GM12878 (cell line): ENCODE measurements at regions not wholly inside any gene's neighbourhood (a gene's known extent, or its start where the extent isn't known, plus 50 kb on each side); places are given as distances from the start of the nearest gene placed in this dataset.

Experiments
- ATAC-seq: fragments of 200-7000 bp; cut with Tn5 transposase; 3 replicates; pipeline ENCODE4 v1.9.1; 2020; ENCODE audit warnings: mild to moderate bottlenecking, moderate library complexity
- BruUV-seq: library from RNA; stranded (reverse); fragments of 400-500 nt; replicated peaks from 2 replicates; lab custom pipeline; 2021; lab: Mats Ljungman, UMichigan
- CTCF ChIA-PET: fragments of 300-600 bp; sonication (Branson Sonifier 250); formaldehyde crosslinking; extraction: SDS; loops from one replicate; lab custom pipeline; 2021; ENCODE audit warnings: inconsistent platforms; lab: Yijun Ruan, JAX
- POLR2A ChIA-PET: fragments of 350-600 bp; formaldehyde crosslinking; extraction: SDS; loops from one replicate; lab custom pipeline; 2021; ENCODE audit warnings: inconsistent platforms; lab: Charles Lee
- RAD21 ChIA-PET: fragments of 300-600 bp; sonication (Branson Sonifier 250); formaldehyde crosslinking; loops from one replicate; lab custom pipeline; 2023; ENCODE audit warnings: antibody characterized with exemption; ENCODE audit not compliant: unreplicated experiment; lab: Charles Lee
- SMC1A ChIA-PET: fragments of 300-600 bp; sonication (Branson Sonifier 250); formaldehyde crosslinking; loops from one replicate; lab custom pipeline; 2023; ENCODE audit not compliant: unreplicated experiment, uncharacterized antibody; lab: Charles Lee
- DNase-seq: peaks from one replicate; pipeline ENCODE4 v3.0.0-alpha.2; 2011; ENCODE audit warnings: low read depth, low spot score
- FAIRE-seq: peaks from 3 replicates; lab custom pipeline; 2011; peaks lifted over from hg19 to GRCh38; lab: Jason Lieb, UNC
- H2AFZ ChIP-seq: 2 replicates; pipeline ENCODE4 v1.6.0; 2011; ENCODE audit warnings: low read depth, low read length, control low read depth; ENCODE audit not compliant: control insufficient read depth
- H3K27ac ChIP-seq: 2 replicates; pipeline ENCODE4 v1.5.1; 2011; ENCODE audit warnings: control low read depth; ENCODE audit not compliant: control insufficient read depth, insufficient read depth
- H3K27me3 ChIP-seq, 2 experiments: replicated peaks in 1 of 2; 2 replicates each; pipeline versions ENCODE4 v1.6.0 to v1.6.1; 2011; ENCODE audit warnings: low read length in 1 of 2; ENCODE audit not compliant: control insufficient read depth in 2 of 2, insufficient read depth in 2 of 2
- H3K36me3 ChIP-seq, 2 experiments: 2 replicates each; pipeline ENCODE4 v1.5.1; 2011; ENCODE audit warnings: low read length in 1 of 2; ENCODE audit not compliant: control insufficient read depth in 2 of 2, insufficient read depth in 2 of 2
- H3K4me1 ChIP-seq: 2 replicates; pipeline ENCODE4 v1.6.1; 2011; ENCODE audit warnings: mild to moderate bottlenecking, low read length, moderate library complexity, mixed read lengths; ENCODE audit not compliant: control insufficient read depth, insufficient read depth
- H3K4me2 ChIP-seq: 2 replicates; pipeline ENCODE4 v1.6.0; 2011; ENCODE audit warnings: control low read depth; ENCODE audit not compliant: control insufficient read depth, insufficient read depth
- H3K4me3 ChIP-seq: fragments of 200-600 bp; sonication (generic); 2 replicates; pipeline ENCODE4 v1.5.1; 2016
- H3K79me2 ChIP-seq: 2 replicates; pipeline ENCODE4 v1.6.0; 2011; ENCODE audit warnings: low read length; ENCODE audit not compliant: control insufficient read depth, insufficient read depth
- H3K9ac ChIP-seq: 2 replicates; pipeline ENCODE4 v1.8.0; 2011; ENCODE audit warnings: low read length, control low read depth, mixed read lengths; ENCODE audit not compliant: control insufficient read depth, insufficient read depth
- H3K9me3 ChIP-seq: replicated peaks from 3 replicates; pipeline ENCODE4 v1.5.1; 2011; ENCODE audit warnings: mild to moderate bottlenecking, low read length; ENCODE audit not compliant: control insufficient read depth, insufficient read depth
- H4K20me1 ChIP-seq: 2 replicates; pipeline ENCODE4 v1.6.0; 2011; ENCODE audit not compliant: control insufficient read depth, insufficient read depth
- CREM ChIP-seq: IDR thresholded peaks from 2 replicates; pipeline ENCODE4 v1.6.1; 2014; ENCODE audit warnings: antibody characterized with exemption, low read depth
- EGR1 ChIP-seq, 2 experiments: IDR thresholded peaks; 1 replicate in 1 of 2; 2 replicates in 1 of 2; pipeline ENCODE4 v1.6.1; 2011 to 2012; ENCODE audit warnings: low read depth in 2 of 2, low read length in 2 of 2, borderline replicate concordance in 1 of 2, mild to moderate bottlenecking in 1 of 2, moderate library complexity in 1 of 2
- FOXK2 ChIP-seq: fragments of 450-650 bp; IDR thresholded peaks from 2 replicates; pipeline ENCODE4 v1.6.1; 2017; ENCODE audit warnings: mild to moderate bottlenecking, moderate library complexity
- HCFC1 ChIP-seq: fragments of 150-350 bp; IDR thresholded peaks from 2 replicates; pipeline ENCODE4 v1.6.1; 2014; ENCODE audit warnings: low read length
- NFXL1 ChIP-seq: fragments of 450-650 bp; IDR thresholded peaks from 2 replicates; pipeline ENCODE4 v1.6.1; 2017; ENCODE audit warnings: antibody characterized with exemption, mild to moderate bottlenecking, borderline replicate concordance
- NFYB ChIP-seq: IDR thresholded peaks from 2 replicates; pipeline ENCODE4 v1.6.1; 2011; ENCODE audit warnings: low read depth, mild to moderate bottlenecking, low read length, improper control_type of control experiment, moderate library complexity; ENCODE audit not compliant: insufficient read depth
- RELA ChIP-seq: fragments of 450-650 bp; IDR thresholded peaks from 2 replicates; pipeline ENCODE4 v1.8.0; 2014; ENCODE audit warnings: borderline replicate concordance; ENCODE audit not compliant: partially characterized antibody
- RFX5 ChIP-seq: IDR thresholded peaks from 2 replicates; pipeline ENCODE4 v1.6.1; 2011; ENCODE audit warnings: low read depth, low read length, improper control_type of control experiment
- TCF7 ChIP-seq: IDR thresholded peaks from 2 replicates; pipeline ENCODE4 v1.6.1; 2014; ENCODE audit warnings: antibody characterized with exemption, borderline replicate concordance
- WGBS: methylation state at CpG from one replicate; pipeline ENCODE4 v1.1.6; 2016; ENCODE audit warnings: low lambda C conversion rate; ENCODE audit not compliant: insufficient replicate concordance, insufficient coverage; ENCODE audit errors: missing lambda C conversion rate; 5-methylcytosine and 5-hydroxymethylcytosine counted together
- in situ Hi-C: fragments of 300-500 bp; cut with MboI; formaldehyde crosslinking; loops from 9 replicates; pipeline ENCODE4 v1.14.3; 2018; ENCODE audit warnings: mixed read lengths
- intact Hi-C: fragments of 100-400 bp; cut with micrococcal nuclease; formaldehyde crosslinking; loops from one replicate; pipeline ENCODE4 v1.14.2; 2022; ENCODE audit not compliant: unreplicated experiment
- TF ChIP-seq, protein P1 (sequence below): IDR thresholded peaks from 2 replicates; pipeline ENCODE4 v1.6.1; 2011; ENCODE audit warnings: low read depth, mild to moderate bottlenecking, low read length, moderate library complexity, borderline replicate concordance; ENCODE audit errors: extremely low read depth
- TF ChIP-seq, protein P2 (sequence below): fragments of 450-650 bp; IDR thresholded peaks from 2 replicates; pipeline ENCODE4 v1.6.1; 2017; ENCODE audit warnings: antibody characterized with exemption, mild to moderate bottlenecking, moderate library complexity

DNA sequence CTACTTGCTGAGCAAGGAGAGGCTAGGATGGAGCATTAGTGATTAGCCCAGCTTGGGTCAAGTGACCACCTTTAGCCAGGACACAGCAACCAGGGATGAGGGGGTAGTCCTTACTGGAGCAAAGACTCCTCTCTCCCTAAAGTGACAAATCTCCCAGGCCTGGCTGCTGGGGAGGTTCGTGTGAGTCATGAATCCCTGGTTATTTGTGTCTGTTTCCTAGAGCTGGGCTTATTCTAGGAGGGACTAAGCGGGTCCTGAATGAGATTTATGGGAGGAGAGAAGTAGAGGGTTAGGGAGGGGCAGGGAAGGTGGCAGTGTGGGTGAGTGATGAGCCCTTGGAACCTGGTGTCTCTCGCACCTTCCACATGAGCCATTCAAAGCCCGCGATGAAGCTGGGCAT lies 487.3 kb downstream of the TSHZ3 start:
- intact Hi-C loops, result no loop called here
- FAIRE-seq, result no peak
- H3K9me3 ChIP-seq, result no peaks in the 10 kb centered on the region; the same call in 2 of the 3 replicates
- no peak overlapping the region for H3K27ac ChIP-seq
- TF ChIP-seq CREM (no peak), TCF7 (no peak), NFYB (no peak)
- TF ChIP-seq, protein P1, sequence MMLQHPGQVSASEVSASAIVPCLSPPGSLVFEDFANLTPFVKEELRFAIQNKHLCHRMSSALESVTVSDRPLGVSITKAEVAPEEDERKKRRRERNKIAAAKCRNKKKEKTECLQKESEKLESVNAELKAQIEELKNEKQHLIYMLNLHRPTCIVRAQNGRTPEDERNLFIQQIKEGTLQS, result no peak
- no peak overlapping the region for H3K4me2 ChIP-seq
- H2AFZ ChIP-seq, result no peak overlapping the region
- no peak overlapping the region for H3K9ac ChIP-seq
- ChIA-PET CTCF (no interaction called here), RAD21 (no interaction called here), SMC1A (no interaction called here), POLR2A (no interaction called here)
- no TSS peak for BruUV-seq
- no peaks in the 10 kb centered on the region for H3K79me2 ChIP-seq
- 37% methylated on average over 5 of the region's 5 CpGs for WGBS
- H3K27me3 ChIP-seq, result no peaks in the 10 kb centered on the region
- no peak overlapping the region for H3K4me3 ChIP-seq
- no peak for DNase-seq
- in situ Hi-C loops, result no loop called here
- no peaks in the 10 kb centered on the region for H3K36me3 ChIP-seq
- no peaks in the 10 kb centered on the region for H4K20me1 ChIP-seq
- no peaks in the 10 kb centered on the region for H3K4me1 ChIP-seq
- no peak for ATAC-seq

DNA sequence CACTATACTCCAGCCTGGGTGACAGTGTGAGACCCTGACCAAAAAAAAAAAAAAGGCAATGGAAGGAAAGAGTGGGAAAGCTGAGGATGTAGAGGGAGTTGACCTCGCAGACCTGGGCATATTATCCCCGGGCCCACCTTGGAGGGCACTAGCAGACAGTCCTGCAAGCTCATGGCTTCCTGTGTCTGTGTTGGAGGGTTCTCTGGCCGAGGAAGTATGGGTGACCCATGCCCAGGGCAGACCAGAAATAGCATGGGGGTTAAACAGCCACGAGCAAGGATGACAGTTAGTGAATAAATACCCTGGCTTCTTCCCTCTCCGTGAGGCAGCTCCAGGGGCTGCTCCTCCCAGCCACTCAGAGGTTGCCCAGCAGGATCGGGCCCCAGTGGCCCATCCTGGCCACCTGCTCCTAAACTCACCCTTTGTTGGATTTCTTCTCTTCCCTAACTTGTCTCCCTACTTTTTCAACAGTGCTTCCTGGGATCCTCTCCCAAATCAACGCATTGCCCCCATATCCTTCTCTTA lies 485.8 kb downstream of the ZNF536 start:
- no peaks in the 10 kb centered on the region for H3K27me3 ChIP-seq
- no peak overlapping the region for H3K27ac ChIP-seq
- no peak overlapping the region for H3K4me2 ChIP-seq
- no TSS peak for BruUV-seq
- no peaks in the 10 kb centered on the region; the same call in 2 of the 3 replicates for H3K9me3 ChIP-seq
- no peaks in the 10 kb centered on the region for H3K4me1 ChIP-seq
- in situ Hi-C loops (no loop called here), intact Hi-C loops (no loop called here)
- DNase-seq (no peak), FAIRE-seq (no peak), ATAC-seq (no peak)
- POLR2A ChIA-PET, result no interaction called here
- H2AFZ ChIP-seq, result no peak overlapping the region
- no peaks in the 10 kb centered on the region for H3K79me2 ChIP-seq
- no peak overlapping the region for H3K9ac ChIP-seq
- SMC1A ChIA-PET, result no interaction called here
- 2% methylated on average over 7 of the region's 7 CpGs for WGBS
- H3K36me3 ChIP-seq, result no peaks in the 10 kb centered on the region
- CTCF ChIA-PET, result no interaction called here
- no peak overlapping the region for H3K4me3 ChIP-seq
- RAD21 ChIA-PET, result no interaction called here
- TF ChIP-seq RFX5 (no peak), RELA (no peak), EGR1 (IDR thresholded peaks at IDR 0.05; ENCODE audit: borderline replicate concordance in 1 of 2, low read depth in 2 of 2, low read length in 2 of 2) (no peak), HCFC1 (no peak), FOXK2 (no peak), NFXL1 (no peak)
- TF ChIP-seq, protein P2, sequence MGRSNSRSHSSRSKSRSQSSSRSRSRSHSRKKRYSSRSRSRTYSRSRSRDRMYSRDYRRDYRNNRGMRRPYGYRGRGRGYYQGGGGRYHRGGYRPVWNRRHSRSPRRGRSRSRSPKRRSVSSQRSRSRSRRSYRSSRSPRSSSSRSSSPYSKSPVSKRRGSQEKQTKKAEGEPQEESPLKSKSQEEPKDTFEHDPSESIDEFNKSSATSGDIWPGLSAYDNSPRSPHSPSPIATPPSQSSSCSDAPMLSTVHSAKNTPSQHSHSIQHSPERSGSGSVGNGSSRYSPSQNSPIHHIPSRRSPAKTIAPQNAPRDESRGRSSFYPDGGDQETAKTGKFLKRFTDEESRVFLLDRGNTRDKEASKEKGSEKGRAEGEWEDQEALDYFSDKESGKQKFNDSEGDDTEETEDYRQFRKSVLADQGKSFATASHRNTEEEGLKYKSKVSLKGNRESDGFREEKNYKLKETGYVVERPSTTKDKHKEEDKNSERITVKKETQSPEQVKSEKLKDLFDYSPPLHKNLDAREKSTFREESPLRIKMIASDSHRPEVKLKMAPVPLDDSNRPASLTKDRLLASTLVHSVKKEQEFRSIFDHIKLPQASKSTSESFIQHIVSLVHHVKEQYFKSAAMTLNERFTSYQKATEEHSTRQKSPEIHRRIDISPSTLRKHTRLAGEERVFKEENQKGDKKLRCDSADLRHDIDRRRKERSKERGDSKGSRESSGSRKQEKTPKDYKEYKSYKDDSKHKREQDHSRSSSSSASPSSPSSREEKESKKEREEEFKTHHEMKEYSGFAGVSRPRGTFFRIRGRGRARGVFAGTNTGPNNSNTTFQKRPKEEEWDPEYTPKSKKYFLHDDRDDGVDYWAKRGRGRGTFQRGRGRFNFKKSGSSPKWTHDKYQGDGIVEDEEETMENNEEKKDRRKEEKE, result no peak
- no peaks in the 10 kb centered on the region for H4K20me1 ChIP-seq
